GM23338 (cell line): ENCODE measurements at regions not wholly inside any gene's neighbourhood (a gene's known extent, or its start where the extent isn't known, plus 50 kb on each side); places are given as distances from the start of the nearest gene placed in this dataset.
A peak's percentile ranks its signal among the peaks of the same experiment; 100 is the strongest.

ENCODE experiments used
- ATAC-seq: fragments of 200-7000 bp; cut with Tn5 transposase; 3 replicates; pipeline ENCODE4 v1.9.1; 2020
- DNase-seq: peaks from one replicate; pipeline ENCODE4 v3.0.0-alpha.2; 2015; ENCODE audit warnings: low spot score
- H2AFZ ChIP-seq: fragments of 200-600 bp; sonication (generic); 2 replicates; pipeline ENCODE4 v1.8.0; 2016; ENCODE audit warnings: antibody characterized with exemption, mild to moderate bottlenecking, moderate library complexity
- H3F3A ChIP-seq: fragments of 200-600 bp; sonication (generic); replicated peaks from 2 replicates; pipeline ENCODE4 v1.8.0; 2017; ENCODE audit warnings: antibody characterized with exemption, mixed run types, low read depth
- H3K27ac ChIP-seq: fragments of 200-600 bp; sonication (generic); 2 replicates; pipeline ENCODE4 v1.6.1; 2016; ENCODE audit warnings: low read depth
- H3K27me3 ChIP-seq: fragments of 200-600 bp; sonication (generic); 2 replicates; pipeline ENCODE4 v1.8.0; 2016; ENCODE audit warnings: mild to moderate bottlenecking, mixed run types, moderate library complexity; ENCODE audit not compliant: insufficient read depth
- H3K36me3 ChIP-seq: fragments of 200-600 bp; sonication (generic); 2 replicates; pipeline ENCODE4 v1.8.0; 2016; ENCODE audit warnings: mild to moderate bottlenecking; ENCODE audit not compliant: insufficient read depth
- H3K4me1 ChIP-seq: fragments of 200-600 bp; sonication (generic); 2 replicates; pipeline ENCODE4 v1.8.0; 2016; ENCODE audit warnings: mild to moderate bottlenecking, moderate library complexity; ENCODE audit not compliant: insufficient read depth
- H3K4me2 ChIP-seq: fragments of 200-600 bp; sonication (generic); 2 replicates; pipeline ENCODE4 v1.7.1; 2017; ENCODE audit warnings: mixed run types
- H3K4me3 ChIP-seq: fragments of 200-600 bp; sonication (generic); 2 replicates; pipeline ENCODE4 v1.6.1; 2016; ENCODE audit warnings: mixed run types
- H3K79me2 ChIP-seq: fragments of 200-600 bp; sonication (generic); replicated peaks from 2 replicates; pipeline ENCODE4 v1.8.0; 2017; ENCODE audit warnings: mild to moderate bottlenecking; ENCODE audit not compliant: insufficient read depth
- H3K9me2 ChIP-seq: fragments of 200-600 bp; sonication (generic); 2 replicates; pipeline ENCODE4 v1.8.0; 2017; ENCODE audit not compliant: insufficient read depth
- H4K20me1 ChIP-seq: fragments of 200-600 bp; sonication (generic); replicated peaks from 2 replicates; pipeline ENCODE4 v1.8.0; 2017; ENCODE audit warnings: mild to moderate bottlenecking; ENCODE audit not compliant: insufficient read depth
- H3K27ac Mint-ChIP-seq: 2 replicates; pipeline ENCODE4 v1.8.0; 2020; ENCODE audit warnings: inconsistent platforms, mild to moderate bottlenecking, moderate library complexity, mixed read lengths
- H3K27me3 Mint-ChIP-seq: 3 replicates; pipeline ENCODE4 v1.8.0; 2022; ENCODE audit warnings: low read depth, mild to moderate bottlenecking, moderate library complexity, mixed read lengths, inconsistent platforms; ENCODE audit not compliant: insufficient read depth, poor library complexity
- H3K36me3 Mint-ChIP-seq: 3 replicates; pipeline ENCODE4 v1.8.0; 2021; ENCODE audit warnings: low read depth, mild to moderate bottlenecking, inconsistent platforms, moderate library complexity, mixed read lengths
- H3K4me1 Mint-ChIP-seq: 3 replicates; pipeline ENCODE4 v1.8.0; 2020; ENCODE audit warnings: mild to moderate bottlenecking, inconsistent platforms, mixed read lengths
- H3K4me3 Mint-ChIP-seq: 3 replicates; pipeline ENCODE4 v1.8.0; 2021; ENCODE audit warnings: moderate library complexity, mild to moderate bottlenecking, inconsistent platforms, mixed read lengths
- H3K9me3 Mint-ChIP-seq: 3 replicates; pipeline ENCODE4 v1.8.0; 2020; ENCODE audit warnings: moderate library complexity, mild to moderate bottlenecking, inconsistent platforms, mixed read lengths
- CREB1 ChIP-seq: fragments of 250-450 bp; sonication (Bioruptor Pico); IDR thresholded peaks from 2 replicates; pipeline ENCODE4 v1.5.0; 2020; ENCODE audit warnings: low read depth, mild to moderate bottlenecking, moderate library complexity
- EZH2 ChIP-seq: fragments of 200-600 bp; sonication (generic); IDR thresholded peaks from one replicate; pipeline ENCODE4 v1.8.0; 2017; ENCODE audit warnings: antibody characterized with exemption, mild to moderate bottlenecking, low read depth; ENCODE audit not compliant: unreplicated experiment
- EZH2phosphoT487 ChIP-seq: fragments of 200-600 bp; sonication (generic); IDR thresholded peaks from one replicate; pipeline ENCODE4 v1.8.1; 2018; ENCODE audit warnings: antibody characterized with exemption; ENCODE audit not compliant: unreplicated experiment
- JUNB ChIP-seq: IDR thresholded peaks from one replicate; pipeline ENCODE4 v1.6.1; 2016; ENCODE audit warnings: antibody characterized with exemption; ENCODE audit not compliant: unreplicated experiment
- NANOG ChIP-seq: IDR thresholded peaks from 2 replicates; pipeline ENCODE4 v1.6.1; 2016; ENCODE audit warnings: antibody characterized with exemption, borderline replicate concordance
- STAT1 ChIP-seq: IDR thresholded peaks from one replicate; pipeline ENCODE4 v1.6.1; 2016; ENCODE audit warnings: antibody characterized with exemption; ENCODE audit not compliant: unreplicated experiment
- ZNF114 ChIP-seq: fragments of 250-450 bp; sonication (Bioruptor Pico); IDR thresholded peaks from 2 replicates; pipeline ENCODE4 v1.5.0; 2020; ENCODE audit warnings: mild to moderate bottlenecking, moderate library complexity
- ZNF331 ChIP-seq: fragments of 250-450 bp; sonication (Bioruptor Pico); IDR thresholded peaks from 2 replicates; pipeline ENCODE4 v1.5.0; 2020; ENCODE audit warnings: low read depth, mild to moderate bottlenecking, moderate library complexity
- TF ChIP-seq, protein P1 (sequence below): IDR thresholded peaks from 2 replicates; pipeline ENCODE4 v1.6.1; 2016; ENCODE audit warnings: antibody characterized with exemption
- TF ChIP-seq, protein P2 (sequence below): IDR thresholded peaks from one replicate; pipeline ENCODE4 v1.6.1; 2018; ENCODE audit warnings: antibody characterized with exemption; ENCODE audit not compliant: unreplicated experiment
- TF ChIP-seq, protein P3 (sequence below), 2 experiments: fragments of 200-600 bp in 1 of 2; sonication (generic) in 1 of 2; conservative IDR thresholded peaks; 2 replicates each; pipeline versions ENCODE4 v1.5.1 to v1.6.1; 2016 to 2017; ENCODE audit warnings: antibody characterized with exemption in 2 of 2, low read depth in 2 of 2, mild to moderate bottlenecking in 2 of 2, moderate library complexity in 1 of 2

DNA sequence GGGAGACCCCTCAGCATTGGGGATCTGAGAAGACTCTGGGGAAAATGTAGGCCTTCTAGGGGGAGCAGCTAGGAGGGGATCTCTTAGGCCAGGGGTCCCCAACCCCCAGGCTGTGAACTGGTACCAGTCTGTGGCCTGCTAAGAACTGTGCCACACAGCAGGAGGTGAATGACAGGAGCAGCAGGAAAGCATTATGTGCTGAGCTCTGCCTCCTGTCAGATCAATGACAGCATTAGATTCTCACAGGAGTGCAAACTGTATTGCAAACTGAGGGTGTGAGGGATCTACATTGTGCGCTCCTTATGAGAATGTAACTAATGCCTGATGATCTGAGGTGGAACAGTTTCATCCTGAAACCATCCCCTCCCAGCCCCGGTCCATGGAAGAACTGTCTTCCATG is 127.3 kb downstream of the SCG2 start:
- Mint-ChIP-seq H3K36me3 (no peaks in the 10 kb centered on the region), H3K9me3 (no peaks in the 10 kb centered on the region), H3K27ac (no peak overlapping the region), H3K27me3 (peaks cover 3% of the 10 kb centered on the region), H3K4me1 (peaks cover 15% of the 10 kb centered on the region; the same call in 2 of the 3 replicates), H3K4me3 (no peak overlapping the region)
- Histone ChIP-seq H3K27me3 (no peaks in the 10 kb centered on the region), H3F3A (no peaks in the 10 kb centered on the region), H3K4me3 (no peak overlapping the region), H2AFZ (no peak overlapping the region), H3K79me2 (no peaks in the 10 kb centered on the region), H3K4me2 (no peak overlapping the region), H3K27ac (no peak overlapping the region), H3K9me2 (no peaks in the 10 kb centered on the region), H4K20me1 (no peaks in the 10 kb centered on the region), H3K36me3 (no peaks in the 10 kb centered on the region), H3K4me1 (no peaks in the 10 kb centered on the region)
- ATAC-seq (peak; percentile 34; the same call in 2 of the 3 replicates), DNase-seq (no peak)
- TF ChIP-seq JUNB (no peak), ZNF331 (CRISPR knock-in tag) (no peak), ZNF114 (CRISPR knock-in tag) (no peak), EZH2phosphoT487 (no peak), EZH2 (no peak), STAT1 (no peak), CREB1 (no peak)
- TF ChIP-seq, protein P1, sequence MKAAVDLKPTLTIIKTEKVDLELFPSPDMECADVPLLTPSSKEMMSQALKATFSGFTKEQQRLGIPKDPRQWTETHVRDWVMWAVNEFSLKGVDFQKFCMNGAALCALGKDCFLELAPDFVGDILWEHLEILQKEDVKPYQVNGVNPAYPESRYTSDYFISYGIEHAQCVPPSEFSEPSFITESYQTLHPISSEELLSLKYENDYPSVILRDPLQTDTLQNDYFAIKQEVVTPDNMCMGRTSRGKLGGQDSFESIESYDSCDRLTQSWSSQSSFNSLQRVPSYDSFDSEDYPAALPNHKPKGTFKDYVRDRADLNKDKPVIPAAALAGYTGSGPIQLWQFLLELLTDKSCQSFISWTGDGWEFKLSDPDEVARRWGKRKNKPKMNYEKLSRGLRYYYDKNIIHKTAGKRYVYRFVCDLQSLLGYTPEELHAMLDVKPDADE, result no peak

DNA sequence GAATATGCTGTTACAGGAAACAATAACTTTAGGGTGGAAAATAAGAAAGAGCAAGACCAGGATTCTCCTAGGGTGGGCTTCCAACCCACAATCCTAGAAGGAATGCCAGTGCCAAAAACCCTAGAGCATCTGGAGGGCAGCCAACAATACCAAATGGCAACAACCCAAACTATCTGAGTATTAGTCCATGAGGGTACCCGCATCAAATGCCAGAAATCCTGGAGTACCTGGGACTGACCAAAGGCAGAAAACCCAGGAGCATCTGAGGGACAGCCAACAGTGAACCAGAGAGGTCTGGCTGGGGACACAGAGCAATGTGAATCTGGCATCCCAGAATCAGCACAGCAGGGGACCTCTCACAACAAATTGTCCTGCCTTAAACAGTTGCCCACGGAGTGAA is 126.3 kb downstream of the SCG2 start:
- no peak for TF ChIP-seq NANOG
- TF ChIP-seq ZNF331 (CRISPR knock-in tag), result no peak
- no peak for TF ChIP-seq ZNF114 (CRISPR knock-in tag)
- no peak for TF ChIP-seq STAT1
- no peak for TF ChIP-seq EZH2
- Mint-ChIP-seq H3K27me3 (peaks cover 3% of the 10 kb centered on the region), H3K4me1 (peaks cover 10% of the 10 kb centered on the region; the same call in 2 of the 3 replicates), H3K4me3 (no peak overlapping the region), H3K27ac (no peak overlapping the region), H3K36me3 (no peaks in the 10 kb centered on the region), H3K9me3 (no peaks in the 10 kb centered on the region)
- no peak overlapping the region for H2AFZ ChIP-seq
- H4K20me1 ChIP-seq, result no peaks in the 10 kb centered on the region
- no peaks in the 10 kb centered on the region for H3F3A ChIP-seq
- no peaks in the 10 kb centered on the region for H3K36me3 ChIP-seq
- ATAC-seq (no peak), DNase-seq (no peak)
- no peaks in the 10 kb centered on the region for H3K79me2 ChIP-seq
- H3K9me2 ChIP-seq, result no peaks in the 10 kb centered on the region
- H3K4me3 ChIP-seq, result no peak overlapping the region
- no peaks in the 10 kb centered on the region for H3K27me3 ChIP-seq
- no peak overlapping the region for H3K27ac ChIP-seq
- H3K4me1 ChIP-seq, result no peaks in the 10 kb centered on the region
- no peak overlapping the region for H3K4me2 ChIP-seq

DNA sequence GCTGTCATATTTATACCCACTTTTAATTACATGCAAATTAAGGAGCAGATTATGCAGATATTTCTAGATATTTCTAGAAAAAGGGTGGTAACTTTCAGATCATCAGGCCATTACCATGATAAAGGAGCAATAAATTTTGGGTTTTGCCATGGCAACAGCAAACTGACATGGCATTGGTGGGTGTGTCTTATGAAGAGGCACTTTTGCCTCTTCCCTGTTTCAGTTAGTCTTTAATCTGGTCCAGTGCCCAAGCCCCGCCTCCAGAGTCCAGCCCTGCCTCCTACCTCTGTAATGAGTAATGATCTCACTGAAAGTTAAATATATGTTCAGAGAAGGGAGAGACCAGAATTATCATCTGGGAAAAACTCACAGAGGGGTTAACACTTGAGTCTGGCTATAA is 124.8 kb downstream of the SCG2 start:
- ATAC-seq, result no peak

More for the DNA sequence above, 124.8 kb downstream of the SCG2 start:
- Histone ChIP-seq H3F3A (no peaks in the 10 kb centered on the region), H4K20me1 (no peaks in the 10 kb centered on the region), H3K27me3 (no peaks in the 10 kb centered on the region), H2AFZ (no peak overlapping the region), H3K36me3 (no peaks in the 10 kb centered on the region), H3K79me2 (no peaks in the 10 kb centered on the region), H3K4me1 (no peaks in the 10 kb centered on the region), H3K4me3 (no peak overlapping the region), H3K4me2 (no peak overlapping the region), H3K27ac (no peak overlapping the region), H3K9me2 (no peaks in the 10 kb centered on the region)
- Mint-ChIP-seq H3K27me3 (peaks cover 3% of the 10 kb centered on the region), H3K36me3 (no peaks in the 10 kb centered on the region), H3K4me3 (no peak overlapping the region), H3K27ac (no peak overlapping the region), H3K4me1 (peaks cover 10% of the 10 kb centered on the region; the same call in 2 of the 3 replicates), H3K9me3 (no peaks in the 10 kb centered on the region)
- no peak for DNase-seq
- TF ChIP-seq ZNF331 (CRISPR knock-in tag) (no peak), NANOG (no peak), EZH2 (no peak), ZNF114 (CRISPR knock-in tag) (no peak), JUNB (no peak)
- TF ChIP-seq, protein P2, sequence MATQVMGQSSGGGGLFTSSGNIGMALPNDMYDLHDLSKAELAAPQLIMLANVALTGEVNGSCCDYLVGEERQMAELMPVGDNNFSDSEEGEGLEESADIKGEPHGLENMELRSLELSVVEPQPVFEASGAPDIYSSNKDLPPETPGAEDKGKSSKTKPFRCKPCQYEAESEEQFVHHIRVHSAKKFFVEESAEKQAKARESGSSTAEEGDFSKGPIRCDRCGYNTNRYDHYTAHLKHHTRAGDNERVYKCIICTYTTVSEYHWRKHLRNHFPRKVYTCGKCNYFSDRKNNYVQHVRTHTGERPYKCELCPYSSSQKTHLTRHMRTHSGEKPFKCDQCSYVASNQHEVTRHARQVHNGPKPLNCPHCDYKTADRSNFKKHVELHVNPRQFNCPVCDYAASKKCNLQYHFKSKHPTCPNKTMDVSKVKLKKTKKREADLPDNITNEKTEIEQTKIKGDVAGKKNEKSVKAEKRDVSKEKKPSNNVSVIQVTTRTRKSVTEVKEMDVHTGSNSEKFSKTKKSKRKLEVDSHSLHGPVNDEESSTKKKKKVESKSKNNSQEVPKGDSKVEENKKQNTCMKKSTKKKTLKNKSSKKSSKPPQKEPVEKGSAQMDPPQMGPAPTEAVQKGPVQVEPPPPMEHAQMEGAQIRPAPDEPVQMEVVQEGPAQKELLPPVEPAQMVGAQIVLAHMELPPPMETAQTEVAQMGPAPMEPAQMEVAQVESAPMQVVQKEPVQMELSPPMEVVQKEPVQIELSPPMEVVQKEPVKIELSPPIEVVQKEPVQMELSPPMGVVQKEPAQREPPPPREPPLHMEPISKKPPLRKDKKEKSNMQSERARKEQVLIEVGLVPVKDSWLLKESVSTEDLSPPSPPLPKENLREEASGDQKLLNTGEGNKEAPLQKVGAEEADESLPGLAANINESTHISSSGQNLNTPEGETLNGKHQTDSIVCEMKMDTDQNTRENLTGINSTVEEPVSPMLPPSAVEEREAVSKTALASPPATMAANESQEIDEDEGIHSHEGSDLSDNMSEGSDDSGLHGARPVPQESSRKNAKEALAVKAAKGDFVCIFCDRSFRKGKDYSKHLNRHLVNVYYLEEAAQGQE, result no peak
- TF ChIP-seq, protein P3, sequence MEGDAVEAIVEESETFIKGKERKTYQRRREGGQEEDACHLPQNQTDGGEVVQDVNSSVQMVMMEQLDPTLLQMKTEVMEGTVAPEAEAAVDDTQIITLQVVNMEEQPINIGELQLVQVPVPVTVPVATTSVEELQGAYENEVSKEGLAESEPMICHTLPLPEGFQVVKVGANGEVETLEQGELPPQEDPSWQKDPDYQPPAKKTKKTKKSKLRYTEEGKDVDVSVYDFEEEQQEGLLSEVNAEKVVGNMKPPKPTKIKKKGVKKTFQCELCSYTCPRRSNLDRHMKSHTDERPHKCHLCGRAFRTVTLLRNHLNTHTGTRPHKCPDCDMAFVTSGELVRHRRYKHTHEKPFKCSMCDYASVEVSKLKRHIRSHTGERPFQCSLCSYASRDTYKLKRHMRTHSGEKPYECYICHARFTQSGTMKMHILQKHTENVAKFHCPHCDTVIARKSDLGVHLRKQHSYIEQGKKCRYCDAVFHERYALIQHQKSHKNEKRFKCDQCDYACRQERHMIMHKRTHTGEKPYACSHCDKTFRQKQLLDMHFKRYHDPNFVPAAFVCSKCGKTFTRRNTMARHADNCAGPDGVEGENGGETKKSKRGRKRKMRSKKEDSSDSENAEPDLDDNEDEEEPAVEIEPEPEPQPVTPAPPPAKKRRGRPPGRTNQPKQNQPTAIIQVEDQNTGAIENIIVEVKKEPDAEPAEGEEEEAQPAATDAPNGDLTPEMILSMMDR (conservative IDR thresholded peaks at IDR 0.05; ENCODE audit: low read depth in 2 of 2), result no peak
- TF ChIP-seq, protein P1, result no peak
